22Rv1 (cell line): ENCODE measurements at regions not wholly inside any gene's neighbourhood (a gene's known extent, or its start where the extent isn't known, plus 50 kb on each side); places are given as distances from the start of the nearest gene placed in this dataset.

Experiments
- H3K27ac ChIP-seq: fragments of 450-650 bp; 2 replicates; pipeline ENCODE4 v1.5.1; 2017
- CTCF ChIP-seq: fragments of 450-650 bp; IDR thresholded peaks from 2 replicates; pipeline ENCODE4 v1.5.1; 2017; ENCODE audit warnings: mild to moderate bottlenecking
- ZFX ChIP-seq: fragments of 450-650 bp; IDR thresholded peaks from 2 replicates; pipeline ENCODE4 v1.6.1; 2017; ENCODE audit warnings: antibody characterized with exemption, borderline replicate concordance

GRCh38 chr14:42782754-42783153 is 1176.1 kb downstream of the LRFN5 start:
- TF ChIP-seq ZFX (no peak), CTCF (no peak)
- H3K27ac ChIP-seq, result no peak overlapping the region

- TF ChIP-seq CTCF (no peak), ZFX (no peak)
- H3K27ac ChIP-seq, result no peak overlapping the region
Measured at GRCh38 chr14:42778984-42779383, 1172.3 kb downstream of the LRFN5 start.

GRCh38 chr14:42750771-42751170 is 1144.1 kb downstream of the LRFN5 start:
- H3K27ac ChIP-seq, result no peak overlapping the region
- TF ChIP-seq ZFX, result no peak
- TF ChIP-seq CTCF, result no peak

- TF ChIP-seq CTCF (no peak), ZFX (no peak)
- H3K27ac ChIP-seq, result no peak overlapping the region
Measured at GRCh38 chr14:42742084-42742483, 1135.4 kb downstream of the LRFN5 start.

- TF ChIP-seq ZFX, result no peak
- no peak for TF ChIP-seq CTCF
- no peak overlapping the region for H3K27ac ChIP-seq
Measured at GRCh38 chr14:42736408-42736807, 1129.7 kb downstream of the LRFN5 start.

- TF ChIP-seq ZFX (no peak), CTCF (no peak)
- no peak overlapping the region for H3K27ac ChIP-seq
Measured at GRCh38 chr14:42734041-42734440, 1127.4 kb downstream of the LRFN5 start.

GRCh38 chr14:42732005-42732404 is 1125.3 kb downstream of the LRFN5 start:
- H3K27ac ChIP-seq, result no peak overlapping the region
- TF ChIP-seq CTCF, result no peak
